Hepatocyte (in vitro differentiated cells): ENCODE measurements at regions not wholly inside any gene's neighbourhood (a gene's known extent, or its start where the extent isn't known, plus 50 kb on each side); places are given as distances from the start of the nearest gene placed in this dataset.

Source experiments
- EZH2 ChIP-seq: fragments of 200-600 bp; sonication (generic); IDR thresholded peaks from 2 replicates; pipeline ENCODE4 v1.6.1; 2016; ENCODE audit warnings: antibody characterized with exemption, mild to moderate bottlenecking, borderline replicate concordance
- EZH2phosphoT487 ChIP-seq: fragments of 200-600 bp; sonication (generic); IDR thresholded peaks from one replicate; pipeline ENCODE4 v1.6.1; 2018; ENCODE audit warnings: antibody characterized with exemption, mild to moderate bottlenecking, low read depth, moderate library complexity; ENCODE audit not compliant: unreplicated experiment, severe bottlenecking
- TF ChIP-seq, protein P1 (sequence below): fragments of 200-600 bp; sonication (generic); IDR thresholded peaks from 2 replicates; pipeline ENCODE4 v1.5.1; 2016; ENCODE audit warnings: antibody characterized with exemption, mild to moderate bottlenecking; ENCODE audit not compliant: poor library complexity

DNA sequence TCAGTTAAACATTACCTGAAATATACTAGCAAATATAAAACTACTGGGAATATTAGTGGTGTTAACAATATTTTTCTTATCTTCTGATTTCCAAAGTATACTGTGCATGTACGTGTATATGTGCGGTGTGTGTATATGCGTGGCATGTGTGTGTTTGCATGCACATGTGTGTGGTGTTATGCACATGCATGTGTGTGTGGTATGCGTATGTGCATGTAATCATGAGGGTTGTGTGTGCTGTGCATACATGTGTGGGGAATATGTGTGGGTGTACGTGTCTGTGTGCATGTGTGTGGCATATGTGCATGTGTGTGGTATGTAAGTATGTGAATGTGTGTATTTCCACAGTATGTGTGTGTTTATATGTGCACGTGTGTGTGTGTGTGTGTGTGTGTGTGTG lies 640.2 kb downstream of the TSN start:
- TF ChIP-seq, protein P1, sequence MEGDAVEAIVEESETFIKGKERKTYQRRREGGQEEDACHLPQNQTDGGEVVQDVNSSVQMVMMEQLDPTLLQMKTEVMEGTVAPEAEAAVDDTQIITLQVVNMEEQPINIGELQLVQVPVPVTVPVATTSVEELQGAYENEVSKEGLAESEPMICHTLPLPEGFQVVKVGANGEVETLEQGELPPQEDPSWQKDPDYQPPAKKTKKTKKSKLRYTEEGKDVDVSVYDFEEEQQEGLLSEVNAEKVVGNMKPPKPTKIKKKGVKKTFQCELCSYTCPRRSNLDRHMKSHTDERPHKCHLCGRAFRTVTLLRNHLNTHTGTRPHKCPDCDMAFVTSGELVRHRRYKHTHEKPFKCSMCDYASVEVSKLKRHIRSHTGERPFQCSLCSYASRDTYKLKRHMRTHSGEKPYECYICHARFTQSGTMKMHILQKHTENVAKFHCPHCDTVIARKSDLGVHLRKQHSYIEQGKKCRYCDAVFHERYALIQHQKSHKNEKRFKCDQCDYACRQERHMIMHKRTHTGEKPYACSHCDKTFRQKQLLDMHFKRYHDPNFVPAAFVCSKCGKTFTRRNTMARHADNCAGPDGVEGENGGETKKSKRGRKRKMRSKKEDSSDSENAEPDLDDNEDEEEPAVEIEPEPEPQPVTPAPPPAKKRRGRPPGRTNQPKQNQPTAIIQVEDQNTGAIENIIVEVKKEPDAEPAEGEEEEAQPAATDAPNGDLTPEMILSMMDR: no peak
- TF ChIP-seq EZH2: no peak
- TF ChIP-seq EZH2phosphoT487: no peak
